Aorta (tissue), 5 donors: ENCODE measurements at regions not wholly inside any gene's neighbourhood (a gene's known extent, or its start where the extent isn't known, plus 50 kb on each side); places are given as distances from the start of the nearest gene placed in this dataset.

Experiments
- ATAC-seq: fragments of 200-7000 bp; cut with Tn5 transposase; one replicate; pipeline ENCODE4 v1.9.1; 2022; ENCODE audit warnings: moderate library complexity; ENCODE audit not compliant: low FRiP score
- DNase-seq, 2 donors: peaks; one replicate each; pipeline ENCODE4 v3.0.0-alpha.2; 2020
- H3K27ac ChIP-seq, 2 donors: one replicate each; pipeline ENCODE4 v1.5.1; 2013; ENCODE audit warnings: low read length in 2 of 2, mild to moderate bottlenecking in 2 of 2, moderate library complexity in 2 of 2, control low read depth in 1 of 2, inconsistent platforms in 1 of 2, low read depth in 1 of 2
- H3K27me3 ChIP-seq, 2 donors: one replicate each; pipeline ENCODE4 v1.6.1; 2013; ENCODE audit warnings: control low read depth in 1 of 2, low read length in 1 of 2, mild to moderate bottlenecking in 1 of 2, moderate library complexity in 1 of 2; ENCODE audit not compliant: insufficient read depth in 2 of 2, control insufficient read depth in 1 of 2
- H3K36me3 ChIP-seq, 2 donors: one replicate each; pipeline ENCODE4 v1.6.1; 2013; ENCODE audit warnings: control low read depth in 1 of 2, low read length in 1 of 2, mild to moderate bottlenecking in 1 of 2; ENCODE audit not compliant: insufficient read depth in 2 of 2, control insufficient read depth in 1 of 2
- H3K4me1 ChIP-seq, 2 donors: one replicate each; pipeline ENCODE4 v1.6.1; 2013; ENCODE audit warnings: low read length in 2 of 2, control low read depth in 1 of 2, mild to moderate bottlenecking in 1 of 2, moderate library complexity in 1 of 2; ENCODE audit not compliant: insufficient read depth in 2 of 2, control insufficient read depth in 1 of 2
- H3K4me3 ChIP-seq, 2 donors: one replicate each; pipeline ENCODE4 v1.5.1; 2013; ENCODE audit warnings: low read length in 2 of 2, control low read depth in 1 of 2, mild to moderate bottlenecking in 1 of 2
- H3K9me3 ChIP-seq: one replicate; pipeline ENCODE4 v1.6.1; 2013; ENCODE audit warnings: mild to moderate bottlenecking, low read length; ENCODE audit not compliant: control insufficient read depth
- WGBS, 2 donors: extraction: QIAGEN DNeasy Blood & Tissue Kit; methylation state at CpG; one replicate each; pipeline ENCODE4 v1.1.7; 2013; 5-methylcytosine and 5-hydroxymethylcytosine counted together
- intact Hi-C, 2 donors: fragments of 100-400 bp; cut with DNase I; formaldehyde crosslinking; loops; one replicate each; pipeline versions ENCODE4 v1.14.2 to v1.15.0; 2022
- donor health status: healthy with polysubstance abuse.
- donor health status: Bipolar disorder and iron deficiency.
- donor health status: DM: no; HTN: no; CAD: no.
- donor health status: DM: no; HTN: no; CAD: no.
- donor health status: DM: yes; HTN: yes; CAD: no.

- DNase-seq (no peak), ATAC-seq (no peak)
- H3K4me1 ChIP-seq = peaks cover 0 to 3% of the 10 kb centered on the region in 2 donors
- no peak overlapping the region for H3K27ac ChIP-seq
- no peaks in the 10 kb centered on the region for H3K27me3 ChIP-seq
- H3K4me3 ChIP-seq = peak overlapping the region in 1 of 2 donors; percentile 26
- WGBS, 2 donors = 2 to 8% methylated on average over 6 of the region's 6 CpGs
- intact Hi-C loops = loop anchor here (5.0 kb wide), 2 partner anchors 45 to 50 kb away; no protein-coding TSS in a partner anchor
- no peaks in the 10 kb centered on the region for H3K9me3 ChIP-seq
- H3K36me3 ChIP-seq = no peaks in the 10 kb centered on the region
Measured at GRCh38 chr12:70042675-70043074, 200.6 kb upstream of the CNOT2 start.

- DNase-seq (peak in 1 of 2 donors; percentile 53), ATAC-seq (peak; percentile 30)
- no peaks in the 10 kb centered on the region for H3K9me3 ChIP-seq
- H3K27me3 ChIP-seq = no peaks in the 10 kb centered on the region
- intact Hi-C loops = loop anchor here (5.0 kb wide), 2 partner anchors 46 to 51 kb away; no protein-coding TSS in a partner anchor
- H3K4me3 ChIP-seq = no peak overlapping the region
- H3K27ac ChIP-seq = no peak overlapping the region
- peaks cover 0 to 3% of the 10 kb centered on the region in 2 donors for H3K4me1 ChIP-seq
- no peaks in the 10 kb centered on the region for H3K36me3 ChIP-seq
- WGBS, 2 donors = 57 to 58% methylated on average over 4 of the region's 4 CpGs
Measured at GRCh38 chr12:70043490-70044138, 199.6 kb upstream of the CNOT2 start.

GRCh38 chr12:70044167-70044566, 199.1 kb upstream of the CNOT2 start:
- Histone ChIP-seq H3K9me3 (no peaks in the 10 kb centered on the region), H3K4me1 (peaks cover 0 to 3% of the 10 kb centered on the region in 2 donors), H3K27me3 (no peaks in the 10 kb centered on the region), H3K4me3 (no peak overlapping the region), H3K36me3 (no peaks in the 10 kb centered on the region), H3K27ac (no peak overlapping the region)
- no peak for DNase-seq
- intact Hi-C loops = loop anchor here (5.0 kb wide), 2 partner anchors 47 to 52 kb away; no protein-coding TSS in a partner anchor
- no peak for ATAC-seq
- 58 to 60% methylated on average over 2 of the region's 2 CpGs for WGBS, 2 donors

GRCh38 chr12:70045036-70045435, 198.2 kb upstream of the CNOT2 start:
- DNase-seq (no peak), ATAC-seq (no peak)
- no peak overlapping the region for H3K27ac ChIP-seq
- no peaks in the 10 kb centered on the region for H3K27me3 ChIP-seq
- no peak overlapping the region for H3K4me3 ChIP-seq
- H3K36me3 ChIP-seq = no peaks in the 10 kb centered on the region
- no peaks in the 10 kb centered on the region for H3K9me3 ChIP-seq
- peaks cover 0 to 3% of the 10 kb centered on the region in 2 donors for H3K4me1 ChIP-seq
- 3 to 7% methylated on average over 3 of the region's 3 CpGs for WGBS, 2 donors
- intact Hi-C loops = loop anchor here in 1 of 2 donors (5.0 kb wide), 1 partner anchor 197 kb away; the partner anchor contains the start of gene CNOT2

DNA sequence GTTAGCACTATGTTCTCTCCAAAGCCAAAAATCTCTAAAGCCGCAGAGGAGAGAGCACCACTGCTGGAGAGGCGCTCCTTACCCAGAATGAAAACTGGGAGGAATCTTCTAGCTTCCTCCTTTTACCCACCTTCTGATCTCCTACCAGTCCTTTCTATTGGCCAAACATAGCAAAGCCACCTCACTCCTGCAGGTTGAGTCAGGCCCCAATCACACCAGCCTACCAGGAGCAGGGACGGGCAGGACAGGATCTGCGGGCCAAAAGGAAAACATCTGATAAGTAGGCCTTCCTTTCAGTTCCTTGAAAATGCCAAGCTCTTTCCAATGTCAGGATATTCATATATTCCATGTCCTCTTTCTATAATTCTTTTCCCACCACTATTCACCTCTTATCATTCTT, 197.7 kb upstream of the CNOT2 start:
- ATAC-seq (no peak), DNase-seq (no peak)
- Histone ChIP-seq H3K27ac (no peak overlapping the region), H3K4me1 (peaks cover 0 to 5% of the 10 kb centered on the region in 2 donors), H3K27me3 (no peaks in the 10 kb centered on the region), H3K9me3 (no peaks in the 10 kb centered on the region), H3K36me3 (no peaks in the 10 kb centered on the region), H3K4me3 (no peak overlapping the region)
- WGBS, 2 donors = 70 to 78% methylated on average over 4 of the region's 4 CpGs
- intact Hi-C loops = loop anchor here in 1 of 2 donors (5.0 kb wide), 1 partner anchor 197 kb away; the partner anchor contains the start of gene CNOT2

DNA sequence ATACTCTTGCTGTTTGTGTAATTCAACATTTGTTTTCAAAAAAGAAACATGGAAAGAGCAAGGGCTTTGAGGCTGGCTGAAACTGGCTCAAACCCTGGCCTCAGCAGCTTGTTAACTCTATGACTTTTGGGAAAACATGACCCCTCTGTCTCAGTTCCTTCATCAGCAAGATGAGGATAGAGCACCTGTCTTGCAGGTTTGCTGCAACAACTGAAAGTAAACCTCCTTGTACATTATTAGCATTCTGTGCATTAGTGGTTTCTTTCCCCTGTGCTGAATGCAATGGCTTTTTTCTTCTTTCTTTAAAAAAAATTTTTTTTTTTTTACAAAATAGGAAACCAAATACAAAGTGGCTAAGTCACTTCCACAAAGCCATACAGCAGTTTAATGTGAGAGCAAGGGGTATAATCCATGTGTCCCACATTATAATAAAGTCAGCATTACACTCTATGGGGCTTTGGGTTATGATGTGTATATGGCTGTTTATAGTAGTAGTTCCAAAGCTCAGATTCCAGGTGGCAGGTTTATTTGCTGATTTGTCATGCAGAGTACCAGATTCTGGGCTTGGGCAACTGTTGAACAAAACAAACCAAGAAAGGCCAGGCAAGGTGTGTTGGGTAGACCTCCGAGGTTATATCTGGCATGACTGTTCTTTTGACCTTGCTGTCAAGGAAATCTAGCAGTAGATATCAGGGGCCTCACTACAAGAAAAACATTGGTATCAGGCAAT, 194.5 kb upstream of the CNOT2 start:
- no peak overlapping the region for H3K27ac ChIP-seq
- H3K36me3 ChIP-seq = no peaks in the 10 kb centered on the region
- no peaks in the 10 kb centered on the region for H3K27me3 ChIP-seq
- WGBS, 2 donors = 97 to 99% methylated on average over 1 of the region's 1 CpG
- no peaks in the 10 kb centered on the region for H3K9me3 ChIP-seq
- no peak for ATAC-seq
- intact Hi-C loops = loop anchor here in 1 of 2 donors (5.0 kb wide), 1 partner anchor 194 kb away; the partner anchor contains the start of gene CNOT2
- H3K4me3 ChIP-seq = no peak overlapping the region
- no peak for DNase-seq
- peaks cover 0 to 5% of the 10 kb centered on the region in 2 donors for H3K4me1 ChIP-seq

GRCh38 chr12:70049596-70050360, 193.5 kb upstream of the CNOT2 start:
- Histone ChIP-seq H3K36me3 (no peaks in the 10 kb centered on the region), H3K27ac (no peak overlapping the region), H3K4me1 (peaks cover 0 to 2% of the 10 kb centered on the region in 2 donors), H3K4me3 (no peak overlapping the region), H3K27me3 (no peaks in the 10 kb centered on the region), H3K9me3 (no peaks in the 10 kb centered on the region)
- 87% methylated on average over 5 of the region's 5 CpGs for WGBS, 2 donors
- ATAC-seq = no peak
- DNase-seq = no peak
- intact Hi-C loops = loop anchor here in 1 of 2 donors (5.0 kb wide), 1 partner anchor 193 kb away; the partner anchor contains the start of gene CNOT2

DNA sequence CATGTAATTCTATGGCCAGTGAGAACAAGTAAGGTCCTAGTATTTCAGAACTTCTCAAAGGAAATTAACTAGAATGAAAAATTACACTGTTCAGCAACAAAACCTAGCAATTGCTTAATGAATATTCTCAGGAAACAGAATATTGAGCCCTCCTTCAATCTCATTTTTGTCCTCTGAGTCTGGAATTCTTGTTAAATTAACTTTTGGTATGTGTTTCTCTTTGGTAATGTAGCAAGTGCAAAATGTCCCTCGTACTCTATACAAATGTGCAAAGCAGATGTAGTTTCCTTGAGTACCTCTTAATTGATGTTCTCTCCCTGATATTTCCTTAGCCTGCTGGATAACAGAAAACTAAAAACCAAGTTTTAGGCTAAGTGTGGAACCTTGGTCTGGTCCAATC, 190.8 kb upstream of the CNOT2 start:
- intact Hi-C loops = no loop called here
- DNase-seq (no peak), ATAC-seq (peak; percentile 31)
- H3K27ac ChIP-seq = no peak overlapping the region
- 88 to 99% methylated on average over 1 of the region's 1 CpG for WGBS, 2 donors
- H3K36me3 ChIP-seq = no peaks in the 10 kb centered on the region
- H3K9me3 ChIP-seq = no peaks in the 10 kb centered on the region
- H3K4me1 ChIP-seq = peaks cover 0 to 2% of the 10 kb centered on the region in 2 donors
- no peaks in the 10 kb centered on the region for H3K27me3 ChIP-seq
- no peak overlapping the region for H3K4me3 ChIP-seq
